Calu3 (cell line): ENCODE measurements at regions not wholly inside any gene's neighbourhood (a gene's known extent, or its start where the extent isn't known, plus 50 kb on each side); places are given as distances from the start of the nearest gene placed in this dataset.

Experiments used
- BruUV-seq: library from RNA; stranded (reverse); fragments of 400-500 nt; replicated peaks from 2 replicates; lab custom pipeline; 2021; lab: Mats Ljungman, UMichigan
- CTCF ChIA-PET: fragments of 300-600 bp; sonication (Branson Sonifier 250); formaldehyde crosslinking; loops from one replicate; lab custom pipeline; 2022; ENCODE audit warnings: antibody characterized with exemption; lab: Charles Lee
- DNase-seq: peaks from one replicate; pipeline ENCODE4 v3.0.0; 2022
- H3K27ac Mint-ChIP-seq: one replicate; pipeline ENCODE4 v1.8.0; 2022; ENCODE audit warnings: mixed read lengths; ENCODE audit not compliant: unreplicated experiment
- H3K27me3 Mint-ChIP-seq: one replicate; pipeline ENCODE4 v1.8.0; 2022; ENCODE audit warnings: mixed read lengths; ENCODE audit not compliant: unreplicated experiment
- H3K36me3 Mint-ChIP-seq: one replicate; pipeline ENCODE4 v1.8.0; 2022; ENCODE audit warnings: mild to moderate bottlenecking, moderate library complexity, mixed read lengths; ENCODE audit not compliant: insufficient read depth, unreplicated experiment
- H3K4me1 Mint-ChIP-seq: one replicate; pipeline ENCODE4 v1.8.0; 2022; ENCODE audit warnings: mild to moderate bottlenecking, low read depth, mixed read lengths; ENCODE audit not compliant: unreplicated experiment
- H3K4me3 Mint-ChIP-seq: one replicate; pipeline ENCODE4 v1.8.0; 2022; ENCODE audit warnings: mild to moderate bottlenecking, low read depth, moderate library complexity, mixed read lengths; ENCODE audit not compliant: unreplicated experiment
- H3K9me3 Mint-ChIP-seq: one replicate; pipeline ENCODE4 v1.8.0; 2022; ENCODE audit warnings: low read depth, mixed read lengths; ENCODE audit not compliant: unreplicated experiment
- CTCF ChIP-seq: fragments of 200-600 bp; IDR thresholded peaks from one replicate; pipeline ENCODE4 v1.8.0; 2022; ENCODE audit warnings: antibody characterized with exemption; ENCODE audit not compliant: unreplicated experiment
- intact Hi-C: fragments of 100-400 bp; cut with micrococcal nuclease; formaldehyde crosslinking; loops from one replicate; pipeline ENCODE4 v1.10.0; 2022; ENCODE audit not compliant: unreplicated experiment

DNA sequence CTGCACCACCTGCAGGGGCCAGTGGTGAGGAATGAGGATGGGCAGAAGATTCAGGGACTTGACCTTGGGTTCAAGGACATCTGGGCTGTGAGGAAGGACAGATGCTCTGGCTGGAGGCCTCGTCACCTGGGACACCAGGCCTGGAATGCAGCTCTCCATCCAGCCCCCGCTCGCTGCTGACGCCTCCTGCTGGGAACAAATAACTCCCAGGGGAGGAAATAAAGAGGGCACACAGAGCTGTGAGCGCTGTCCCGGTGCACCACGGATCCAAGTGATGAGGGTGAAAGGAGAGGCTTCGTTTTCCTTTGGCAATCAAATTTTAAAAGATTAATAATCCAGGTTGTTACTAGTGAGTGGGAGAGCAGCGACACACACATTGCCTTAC, 368.0 kb upstream of the MYT1L start:
- H3K4me3 Mint-ChIP-seq = no peak overlapping the region
- CTCF ChIA-PET = no interaction called here
- H3K27ac Mint-ChIP-seq = no peak overlapping the region

DNA sequence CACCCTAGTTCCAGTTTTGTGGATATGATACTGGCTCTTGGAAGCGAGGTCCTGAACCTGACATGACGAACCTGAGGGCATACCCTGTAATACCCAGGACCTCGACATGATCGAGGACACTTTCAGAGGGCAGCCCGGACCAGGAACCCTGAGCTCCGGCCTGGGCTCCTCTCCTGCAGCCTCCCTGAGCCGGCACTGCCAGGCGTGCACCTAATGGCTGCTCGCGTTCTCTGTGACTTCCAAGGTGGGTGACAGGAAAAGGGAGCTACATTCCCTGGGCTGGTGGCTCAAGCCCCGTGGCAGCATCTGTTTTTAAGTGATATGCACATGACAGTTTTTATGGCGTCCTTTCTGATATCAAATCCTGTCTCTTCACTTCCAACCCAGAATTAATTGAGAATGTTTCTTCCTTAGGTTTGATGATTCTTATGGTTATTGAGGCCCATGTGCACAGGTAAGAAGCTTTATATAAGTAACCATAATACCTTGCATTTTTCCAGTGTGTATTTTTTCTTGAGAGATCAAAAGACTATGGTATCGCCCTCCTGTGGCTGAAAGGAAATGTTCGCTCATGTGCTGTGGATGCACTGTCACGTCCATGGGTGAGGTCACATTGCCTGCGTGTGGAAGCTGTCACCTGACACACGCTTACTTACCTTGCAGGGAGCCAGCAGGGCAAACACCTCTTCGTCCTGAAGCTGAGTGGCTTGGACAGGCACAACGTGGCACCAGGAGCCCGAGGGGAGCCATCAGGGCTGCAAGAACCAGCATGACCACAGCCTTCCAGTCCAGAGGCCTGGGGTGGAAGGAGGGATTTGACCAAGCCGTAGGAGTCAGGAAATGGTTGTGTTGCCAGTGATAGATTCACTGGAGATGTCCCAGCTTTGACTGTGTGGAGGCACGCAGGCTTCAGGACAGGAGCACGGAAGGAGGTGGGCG, 367.4 kb upstream of the MYT1L start:
- H3K27me3 Mint-ChIP-seq = peaks cover 27% of the 10 kb centered on the region
- CTCF ChIA-PET = no interaction called here
- intact Hi-C loops = no loop called here

More for the DNA sequence above, 368.0 kb upstream of the MYT1L start:
- H3K9me3 Mint-ChIP-seq = peaks cover 5% of the 10 kb centered on the region
- peaks cover 24% of the 10 kb centered on the region for H3K27me3 Mint-ChIP-seq
- H3K36me3 Mint-ChIP-seq = no peaks in the 10 kb centered on the region
- no peak for DNase-seq
- no peak for TF ChIP-seq CTCF
- BruUV-seq = no TSS peak
- no peaks in the 10 kb centered on the region for H3K4me1 Mint-ChIP-seq
- intact Hi-C loops = no loop called here

DNA sequence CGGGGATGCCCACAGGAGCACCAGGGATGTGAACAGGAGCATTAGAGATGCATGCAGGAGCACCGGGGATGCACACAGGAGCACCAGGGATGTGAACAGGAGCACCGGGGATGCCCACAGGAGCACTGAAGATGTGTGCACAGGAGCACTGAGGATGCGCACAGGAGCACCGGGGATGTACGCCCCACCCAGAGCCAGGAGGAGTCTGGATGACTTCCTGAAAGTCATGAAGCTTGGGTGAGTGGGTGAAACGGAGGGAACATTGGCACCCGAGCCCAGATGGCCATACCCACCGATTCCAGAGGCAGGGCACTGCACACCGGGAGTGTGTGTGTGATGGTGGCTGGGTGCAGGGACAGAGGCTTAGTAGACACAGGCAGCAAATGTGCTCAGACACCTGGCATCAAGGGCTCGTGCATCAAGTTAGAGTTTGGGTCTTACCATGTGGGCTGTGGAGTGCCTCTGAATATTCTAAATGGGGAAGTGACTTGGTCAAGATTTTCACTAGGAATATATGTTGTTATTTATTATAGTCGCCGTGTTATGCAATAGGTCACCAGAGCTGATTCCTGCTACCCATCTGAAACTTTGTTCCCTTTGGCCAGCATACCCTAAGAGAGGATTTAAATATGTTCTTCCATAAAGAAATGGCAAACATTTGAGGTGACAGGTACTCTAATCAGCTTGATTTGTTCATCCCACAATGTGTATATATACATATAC, 365.8 kb upstream of the MYT1L start:
- BruUV-seq = no TSS peak
- Mint-ChIP-seq H3K27ac (no peak overlapping the region), H3K36me3 (no peaks in the 10 kb centered on the region), H3K9me3 (peaks cover 5% of the 10 kb centered on the region), H3K27me3 (peaks cover 27% of the 10 kb centered on the region), H3K4me3 (no peak overlapping the region), H3K4me1 (no peaks in the 10 kb centered on the region)
- TF ChIP-seq CTCF = no peak
- CTCF ChIA-PET = no interaction called here
- no peak for DNase-seq
- intact Hi-C loops = no loop called here

More for the DNA sequence above, 367.4 kb upstream of the MYT1L start:
- Mint-ChIP-seq H3K27ac (no peak overlapping the region), H3K36me3 (no peaks in the 10 kb centered on the region), H3K4me1 (no peaks in the 10 kb centered on the region), H3K4me3 (no peak overlapping the region), H3K9me3 (peaks cover 5% of the 10 kb centered on the region)
- no peak for TF ChIP-seq CTCF
- BruUV-seq = no TSS peak
- DNase-seq = no peak

DNA sequence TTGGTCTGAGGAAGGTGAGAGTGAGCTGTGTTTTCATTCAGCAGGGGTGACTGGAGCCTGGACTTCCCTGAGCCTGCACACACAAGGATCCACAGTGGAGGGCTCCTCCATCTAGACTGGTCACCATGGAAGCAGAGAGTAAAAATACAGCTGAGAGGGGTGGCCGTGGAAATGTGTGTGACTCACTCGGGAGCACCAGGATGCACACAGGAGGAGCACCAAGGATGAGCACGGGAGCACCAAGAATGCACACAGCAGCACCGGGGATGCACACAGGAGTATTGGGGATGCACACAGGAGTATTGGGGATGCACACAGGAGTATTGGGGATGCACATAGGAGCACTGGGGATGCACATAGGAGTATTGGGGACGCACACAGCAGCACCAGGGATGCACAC, 365.2 kb upstream of the MYT1L start:
- peaks cover 5% of the 10 kb centered on the region for H3K9me3 Mint-ChIP-seq
- no peaks in the 10 kb centered on the region for H3K36me3 Mint-ChIP-seq
- H3K27ac Mint-ChIP-seq = no peak overlapping the region
- TF ChIP-seq CTCF = no peak
- CTCF ChIA-PET = no interaction called here
- no peaks in the 10 kb centered on the region for H3K4me1 Mint-ChIP-seq
- no peak overlapping the region for H3K4me3 Mint-ChIP-seq
- H3K27me3 Mint-ChIP-seq = peaks cover 27% of the 10 kb centered on the region
- intact Hi-C loops = no loop called here
- DNase-seq = no peak
- BruUV-seq = no TSS peak
